Panc1 (cell line): ENCODE measurements at regions not wholly inside any gene's neighbourhood (a gene's known extent, or its start where the extent isn't known, plus 50 kb on each side); places are given as distances from the start of the nearest gene placed in this dataset.

Experiments
- ATAC-seq: fragments of 200-7000 bp; cut with Tn5 transposase; 2 replicates; pipeline ENCODE4 v1.9.1; 2020; ENCODE audit warnings: mild to moderate bottlenecking, moderate library complexity
- BruUV-seq: library from RNA; stranded (reverse); fragments of 400-500 nt; replicated peaks from 2 replicates; lab custom pipeline; 2021; lab: Mats Ljungman, UMichigan
- CTCF ChIA-PET: fragments of 300-600 bp; sonication (Branson Sonifier 250); formaldehyde crosslinking; loops from one replicate; lab custom pipeline; 2022; ENCODE audit warnings: antibody characterized with exemption; lab: Charles Lee
- POLR2A ChIA-PET: fragments of 300-600 bp; sonication (Branson Sonifier 250); formaldehyde crosslinking; loops from one replicate; lab custom pipeline; 2022; ENCODE audit warnings: antibody characterized with exemption; lab: Charles Lee
- DNase-seq: peaks from one replicate; pipeline ENCODE4 v3.0.0-alpha.2; 2010; ENCODE audit warnings: low read depth, low spot score
- H3K27ac ChIP-seq: 2 replicates; pipeline ENCODE4 v1.5.1; 2011; ENCODE audit warnings: mild to moderate bottlenecking, low read length, inconsistent platforms
- H3K27me3 ChIP-seq: fragments of 200-500 bp; sonication (Bioruptor generic); 2 replicates; pipeline ENCODE4 v1.6.0; 2014; ENCODE audit warnings: low read length, inconsistent platforms; ENCODE audit not compliant: control insufficient read depth, insufficient read depth
- H3K36me3 ChIP-seq: fragments of 200-500 bp; sonication (Bioruptor generic); 2 replicates; pipeline ENCODE4 v1.5.1; 2014; ENCODE audit warnings: inconsistent platforms, mild to moderate bottlenecking, low read length, moderate library complexity; ENCODE audit not compliant: control insufficient read depth, insufficient read depth
- H3K4me1 ChIP-seq: 2 replicates; pipeline ENCODE4 v1.5.1; 2011; ENCODE audit warnings: inconsistent platforms, mild to moderate bottlenecking, low read length, moderate library complexity; ENCODE audit not compliant: control insufficient read depth, insufficient read depth
- H3K4me3 ChIP-seq, 2 experiments: 2 replicates each; pipeline ENCODE4 v1.5.1; 2011 to 2012; ENCODE audit warnings: low read depth in 2 of 2, low read length in 2 of 2, mild to moderate bottlenecking in 2 of 2, inconsistent platforms in 1 of 2, moderate library complexity in 1 of 2
- H3K9me3 ChIP-seq: fragments of 200-500 bp; sonication (Bioruptor generic); 2 replicates; pipeline ENCODE4 v1.5.1; 2014; ENCODE audit warnings: low read depth, mild to moderate bottlenecking, inconsistent platforms, low read length, moderate library complexity; ENCODE audit not compliant: control insufficient read depth, insufficient read depth
- POLR2AphosphoS5 ChIP-seq: IDR thresholded peaks from 2 replicates; pipeline ENCODE4 v1.6.1; 2012; ENCODE audit warnings: mild to moderate bottlenecking, low read depth, low read length, moderate library complexity
- SIN3A ChIP-seq: IDR thresholded peaks from 2 replicates; pipeline ENCODE4 v1.6.1; 2012; ENCODE audit warnings: low read depth, mild to moderate bottlenecking, low read length, moderate library complexity, borderline replicate concordance; ENCODE audit not compliant: insufficient read depth
- TCF7L2 ChIP-seq: IDR thresholded peaks from 2 replicates; pipeline ENCODE4 v1.6.1; 2011; ENCODE audit warnings: mild to moderate bottlenecking, low read depth, low read length, inconsistent platforms
- in situ Hi-C: cut with HindIII; loops from 2 replicates; pipeline ENCODE4 v1.10.0; 2016; ENCODE audit warnings: low sequenced_read_pairs, low pct_unique_long_range_greater_than_20kb
- intact Hi-C: fragments of 100-400 bp; cut with micrococcal nuclease; formaldehyde crosslinking; loops from one replicate; pipeline ENCODE4 v1.10.0; 2022; ENCODE audit not compliant: unreplicated experiment
- TF ChIP-seq, protein P1 (sequence below), 2 experiments: IDR thresholded peaks; 2 replicates each; pipeline ENCODE4 v1.6.1; 2011 to 2012; ENCODE audit warnings: low read depth in 2 of 2, control low read depth in 1 of 2, low read length in 1 of 2, mild to moderate bottlenecking in 1 of 2, moderate library complexity in 1 of 2; ENCODE audit not compliant: insufficient read depth in 1 of 2
- TF ChIP-seq, protein P2 (sequence below): fragments of 450-650 bp; IDR thresholded peaks from 2 replicates; pipeline ENCODE4 v1.5.1; 2017; ENCODE audit warnings: mild to moderate bottlenecking

DNA sequence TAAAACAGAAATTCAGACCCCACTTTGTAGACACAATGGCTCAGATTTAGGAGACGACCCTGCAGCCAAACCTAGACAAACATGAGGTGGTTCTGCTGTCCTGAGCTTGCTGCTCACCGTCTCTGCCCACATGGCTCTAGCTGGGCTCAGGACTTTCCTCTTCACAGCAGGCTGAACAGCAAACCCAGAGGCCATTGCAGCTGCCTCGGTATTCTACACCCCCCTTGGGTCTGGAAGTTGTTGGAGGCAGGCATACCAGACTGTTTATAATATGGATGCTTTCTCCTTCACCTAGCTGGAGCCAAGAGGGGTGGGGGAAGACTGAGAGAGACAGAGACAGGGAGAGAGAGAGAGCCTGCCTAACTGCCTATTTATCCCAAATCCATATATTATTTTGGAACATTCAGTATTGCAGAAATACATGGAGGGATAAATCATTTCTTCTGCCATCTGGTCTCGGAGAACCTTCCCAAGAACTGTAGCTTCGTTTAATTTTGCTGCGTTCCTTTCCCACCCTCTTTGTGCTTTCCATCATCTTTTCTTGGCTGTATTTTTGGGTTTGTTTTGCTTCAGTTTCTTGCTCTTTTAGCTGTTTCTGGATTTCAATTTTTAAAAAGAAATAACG lies 628.2 kb upstream of the RBFOX1 start:
- DNase-seq (no peak), ATAC-seq (no peak)
- no peaks in the 10 kb centered on the region for H3K9me3 ChIP-seq
- intact Hi-C loops (no loop called here), in situ Hi-C loops (no loop called here)
- CTCF ChIA-PET: no interaction called here
- BruUV-seq: no TSS peak
- TF ChIP-seq POLR2AphosphoS5 (no peak), TCF7L2 (no peak), SIN3A (no peak)
- TF ChIP-seq, protein P1, sequence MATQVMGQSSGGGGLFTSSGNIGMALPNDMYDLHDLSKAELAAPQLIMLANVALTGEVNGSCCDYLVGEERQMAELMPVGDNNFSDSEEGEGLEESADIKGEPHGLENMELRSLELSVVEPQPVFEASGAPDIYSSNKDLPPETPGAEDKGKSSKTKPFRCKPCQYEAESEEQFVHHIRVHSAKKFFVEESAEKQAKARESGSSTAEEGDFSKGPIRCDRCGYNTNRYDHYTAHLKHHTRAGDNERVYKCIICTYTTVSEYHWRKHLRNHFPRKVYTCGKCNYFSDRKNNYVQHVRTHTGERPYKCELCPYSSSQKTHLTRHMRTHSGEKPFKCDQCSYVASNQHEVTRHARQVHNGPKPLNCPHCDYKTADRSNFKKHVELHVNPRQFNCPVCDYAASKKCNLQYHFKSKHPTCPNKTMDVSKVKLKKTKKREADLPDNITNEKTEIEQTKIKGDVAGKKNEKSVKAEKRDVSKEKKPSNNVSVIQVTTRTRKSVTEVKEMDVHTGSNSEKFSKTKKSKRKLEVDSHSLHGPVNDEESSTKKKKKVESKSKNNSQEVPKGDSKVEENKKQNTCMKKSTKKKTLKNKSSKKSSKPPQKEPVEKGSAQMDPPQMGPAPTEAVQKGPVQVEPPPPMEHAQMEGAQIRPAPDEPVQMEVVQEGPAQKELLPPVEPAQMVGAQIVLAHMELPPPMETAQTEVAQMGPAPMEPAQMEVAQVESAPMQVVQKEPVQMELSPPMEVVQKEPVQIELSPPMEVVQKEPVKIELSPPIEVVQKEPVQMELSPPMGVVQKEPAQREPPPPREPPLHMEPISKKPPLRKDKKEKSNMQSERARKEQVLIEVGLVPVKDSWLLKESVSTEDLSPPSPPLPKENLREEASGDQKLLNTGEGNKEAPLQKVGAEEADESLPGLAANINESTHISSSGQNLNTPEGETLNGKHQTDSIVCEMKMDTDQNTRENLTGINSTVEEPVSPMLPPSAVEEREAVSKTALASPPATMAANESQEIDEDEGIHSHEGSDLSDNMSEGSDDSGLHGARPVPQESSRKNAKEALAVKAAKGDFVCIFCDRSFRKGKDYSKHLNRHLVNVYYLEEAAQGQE (IDR thresholded peaks at IDR 0.05; ENCODE audit: insufficient read depth in 1 of 2, low read depth in 2 of 2, low read length in 1 of 2): no peak
- TF ChIP-seq, protein P2, sequence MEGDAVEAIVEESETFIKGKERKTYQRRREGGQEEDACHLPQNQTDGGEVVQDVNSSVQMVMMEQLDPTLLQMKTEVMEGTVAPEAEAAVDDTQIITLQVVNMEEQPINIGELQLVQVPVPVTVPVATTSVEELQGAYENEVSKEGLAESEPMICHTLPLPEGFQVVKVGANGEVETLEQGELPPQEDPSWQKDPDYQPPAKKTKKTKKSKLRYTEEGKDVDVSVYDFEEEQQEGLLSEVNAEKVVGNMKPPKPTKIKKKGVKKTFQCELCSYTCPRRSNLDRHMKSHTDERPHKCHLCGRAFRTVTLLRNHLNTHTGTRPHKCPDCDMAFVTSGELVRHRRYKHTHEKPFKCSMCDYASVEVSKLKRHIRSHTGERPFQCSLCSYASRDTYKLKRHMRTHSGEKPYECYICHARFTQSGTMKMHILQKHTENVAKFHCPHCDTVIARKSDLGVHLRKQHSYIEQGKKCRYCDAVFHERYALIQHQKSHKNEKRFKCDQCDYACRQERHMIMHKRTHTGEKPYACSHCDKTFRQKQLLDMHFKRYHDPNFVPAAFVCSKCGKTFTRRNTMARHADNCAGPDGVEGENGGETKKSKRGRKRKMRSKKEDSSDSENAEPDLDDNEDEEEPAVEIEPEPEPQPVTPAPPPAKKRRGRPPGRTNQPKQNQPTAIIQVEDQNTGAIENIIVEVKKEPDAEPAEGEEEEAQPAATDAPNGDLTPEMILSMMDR: no peak
- no peak overlapping the region for H3K4me3 ChIP-seq
- no peaks in the 10 kb centered on the region for H3K4me1 ChIP-seq
- H3K36me3 ChIP-seq: no peaks in the 10 kb centered on the region
- H3K27me3 ChIP-seq: no peaks in the 10 kb centered on the region
- no peak overlapping the region for H3K27ac ChIP-seq
- POLR2A ChIA-PET: no interaction called here

DNA sequence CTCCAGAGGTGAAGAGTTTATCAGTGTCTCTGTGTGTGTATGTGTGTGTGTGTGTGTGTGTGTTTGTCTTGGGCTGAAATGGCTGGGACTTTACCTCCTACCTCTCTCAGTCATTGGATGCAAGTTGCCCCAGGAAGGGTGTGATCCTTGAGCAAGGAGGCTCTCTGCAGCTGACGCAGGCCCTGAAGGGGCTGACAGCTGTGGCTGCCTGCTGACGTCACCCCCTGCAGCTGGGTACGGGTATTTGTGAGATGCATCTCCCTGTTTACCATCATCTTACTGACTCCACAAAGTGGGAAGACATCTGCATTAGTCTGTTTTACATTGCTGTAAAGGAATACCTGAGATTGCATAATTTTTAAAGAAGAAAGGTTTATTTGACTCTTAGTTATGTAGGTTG lies 631.5 kb upstream of the RBFOX1 start:
- POLR2A ChIA-PET: no interaction called here
- H3K36me3 ChIP-seq: no peaks in the 10 kb centered on the region
- intact Hi-C loops (no loop called here), in situ Hi-C loops (no loop called here)
- H3K27me3 ChIP-seq: no peaks in the 10 kb centered on the region
- H3K4me3 ChIP-seq: no peak overlapping the region
- ATAC-seq: no peak
- no peak for TF ChIP-seq POLR2AphosphoS5
- no peak for TF ChIP-seq SIN3A
- TF ChIP-seq, protein P1 (IDR thresholded peaks at IDR 0.05; ENCODE audit: insufficient read depth in 1 of 2, low read depth in 2 of 2, low read length in 1 of 2): no peak
- TF ChIP-seq TCF7L2: no peak
- TF ChIP-seq, protein P2: no peak
- no TSS peak for BruUV-seq
- no peaks in the 10 kb centered on the region for H3K9me3 ChIP-seq
- H3K4me1 ChIP-seq: no peaks in the 10 kb centered on the region
- no peak overlapping the region for H3K27ac ChIP-seq
- no peak for DNase-seq
- CTCF ChIA-PET: no interaction called here
